Mesenchymal stem cell (in vitro differentiated cells and primary cell): ENCODE measurements at regions not wholly inside any gene's neighbourhood (a gene's known extent, or its start where the extent isn't known, plus 50 kb on each side); places are given as distances from the start of the nearest gene placed in this dataset.
A peak's percentile ranks its signal among the peaks of the same experiment; 100 is the strongest.

Experiments
- DNase-seq: peaks from one replicate; pipeline ENCODE4 v3.0.0-alpha.2; 2013
- H2AFZ ChIP-seq: one replicate; pipeline ENCODE4 v1.6.1; 2013; ENCODE audit warnings: low read depth, mild to moderate bottlenecking, control low read depth, inconsistent platforms, low read length, moderate library complexity
- H2AK5ac ChIP-seq: 2 replicates; pipeline ENCODE4 v1.6.1; 2013; ENCODE audit warnings: low read length, moderate library complexity, mild to moderate bottlenecking, inconsistent platforms; ENCODE audit not compliant: severe bottlenecking
- H2BK120ac ChIP-seq: one replicate; pipeline ENCODE4 v1.6.1; 2013; ENCODE audit warnings: low read depth, mild to moderate bottlenecking, inconsistent platforms, low read length, moderate library complexity
- H2BK12ac ChIP-seq, 2 experiments: one replicate each; pipeline ENCODE4 v1.6.1; 2013; ENCODE audit warnings: inconsistent platforms in 2 of 2, low read length in 2 of 2, mild to moderate bottlenecking in 2 of 2, moderate library complexity in 2 of 2, control low read depth in 1 of 2
- H2BK15ac ChIP-seq: one replicate; pipeline ENCODE4 v1.6.1; 2013; ENCODE audit warnings: mild to moderate bottlenecking, low read depth, inconsistent platforms; ENCODE audit not compliant: poor library complexity, severe bottlenecking
- H2BK5ac ChIP-seq: 2 replicates; pipeline ENCODE4 v1.6.1; 2013; ENCODE audit warnings: low read depth, mild to moderate bottlenecking, low read length, control low read depth, inconsistent platforms; ENCODE audit not compliant: poor library complexity, severe bottlenecking
- H3K14ac ChIP-seq, 2 experiments: one replicate each; pipeline ENCODE4 v1.6.1; 2013; ENCODE audit warnings: inconsistent platforms in 2 of 2, low read length in 2 of 2, control low read depth in 1 of 2, mild to moderate bottlenecking in 1 of 2, moderate library complexity in 1 of 2
- H3K18ac ChIP-seq, 2 experiments: one replicate each; pipeline ENCODE4 v1.6.1; 2013; ENCODE audit warnings: inconsistent platforms in 2 of 2, low read length in 2 of 2, control low read depth in 1 of 2, low read depth in 1 of 2, mild to moderate bottlenecking in 1 of 2
- H3K23ac ChIP-seq, 2 experiments: one replicate each; pipeline ENCODE4 v1.6.1; 2013; ENCODE audit warnings: inconsistent platforms in 2 of 2, low read length in 2 of 2, mild to moderate bottlenecking in 2 of 2, moderate library complexity in 2 of 2, control low read depth in 1 of 2
- H3K27ac ChIP-seq: 2 replicates; pipeline ENCODE4 v1.5.1; 2013; ENCODE audit warnings: mild to moderate bottlenecking, moderate library complexity, low read length, control low read depth, inconsistent platforms; ENCODE audit not compliant: poor library complexity, severe bottlenecking
- H3K27me3 ChIP-seq, 2 experiments: 2 replicates each; pipeline versions ENCODE4 v1.6.1 to v1.7.0; 2013; ENCODE audit warnings: low read length in 2 of 2, mild to moderate bottlenecking in 2 of 2, moderate library complexity in 2 of 2, control low read depth in 1 of 2, inconsistent platforms in 1 of 2; ENCODE audit not compliant: control insufficient read depth in 1 of 2, insufficient read depth in 1 of 2
- H3K36me3 ChIP-seq, 2 experiments: 2 replicates each; pipeline versions ENCODE4 v1.6.1 to v1.7.0; 2013; ENCODE audit warnings: low read length in 2 of 2, control low read depth in 1 of 2, inconsistent platforms in 1 of 2, low read depth in 1 of 2, mild to moderate bottlenecking in 1 of 2; ENCODE audit not compliant: insufficient read depth in 2 of 2, control insufficient read depth in 1 of 2
- H3K4ac ChIP-seq, 2 experiments: one replicate each; pipeline ENCODE4 v1.6.1; 2013; ENCODE audit warnings: inconsistent platforms in 2 of 2, low read length in 2 of 2, mild to moderate bottlenecking in 2 of 2, moderate library complexity in 2 of 2, control low read depth in 1 of 2, low read depth in 1 of 2
- H3K4me1 ChIP-seq: 2 replicates; pipeline ENCODE4 v1.6.1; 2013; ENCODE audit warnings: low read depth, low read length, control low read depth; ENCODE audit not compliant: control insufficient read depth, insufficient read depth
- H3K4me2 ChIP-seq: 2 replicates; pipeline ENCODE4 v1.6.1; 2013; ENCODE audit warnings: low read length, mild to moderate bottlenecking, inconsistent platforms; ENCODE audit not compliant: poor library complexity, severe bottlenecking
- H3K4me3 ChIP-seq, 2 experiments: 2 replicates each; pipeline versions ENCODE4 v1.5.1 to v1.7.0; 2013; ENCODE audit warnings: low read length in 2 of 2, mild to moderate bottlenecking in 2 of 2, control low read depth in 1 of 2, low read depth in 1 of 2; ENCODE audit not compliant: insufficient read depth in 1 of 2
- H3K79me1 ChIP-seq: replicated peaks from 2 replicates; pipeline ENCODE4 v1.6.1; 2013; ENCODE audit warnings: mild to moderate bottlenecking, control low read depth, low read length, inconsistent platforms; ENCODE audit not compliant: poor library complexity, severe bottlenecking
- H3K9ac ChIP-seq: 2 replicates; pipeline ENCODE4 v1.7.0; 2013; ENCODE audit warnings: mild to moderate bottlenecking, low read length, moderate library complexity
- H3K9me3 ChIP-seq: 2 replicates; pipeline ENCODE4 v1.7.0; 2013; ENCODE audit warnings: mild to moderate bottlenecking, low read length; ENCODE audit not compliant: control insufficient read depth
- H4K8ac ChIP-seq: one replicate; pipeline ENCODE4 v1.6.1; 2013; ENCODE audit warnings: inconsistent platforms, mild to moderate bottlenecking, low read length, moderate library complexity
- H4K91ac ChIP-seq: one replicate; pipeline ENCODE4 v1.6.1; 2013; ENCODE audit warnings: mild to moderate bottlenecking, low read length, inconsistent platforms
- WGBS: methylation state at CpG from one replicate; pipeline ENCODE4 v1.1.7; 2013; ENCODE audit warnings: mixed read lengths; 5-methylcytosine and 5-hydroxymethylcytosine counted together

DNA sequence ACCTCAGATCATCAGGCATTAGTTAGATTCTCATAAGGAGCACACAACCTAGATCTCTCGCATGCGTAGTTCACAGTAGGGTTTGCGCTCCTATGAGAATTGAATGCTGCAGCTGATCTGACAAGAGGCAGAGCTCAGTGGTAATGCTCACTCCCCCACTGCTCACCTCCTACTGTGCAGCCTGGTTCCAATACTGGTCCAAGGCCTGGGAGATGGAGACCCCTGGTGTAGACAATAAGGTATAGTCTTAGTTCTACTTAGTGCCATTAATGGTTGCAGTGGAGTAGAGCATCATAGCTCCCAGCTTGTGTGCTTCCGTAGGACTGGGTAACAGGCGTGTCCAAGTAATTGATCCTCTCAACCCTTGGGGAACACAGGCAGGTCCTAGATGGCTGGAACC lies 70.4 kb upstream of the ANKRD55 start:
- Histone ChIP-seq H2BK120ac (no peak overlapping the region), H3K23ac (no peak overlapping the region), H4K91ac (peak overlapping the region; percentile 64), H3K79me1 (no peaks in the 10 kb centered on the region), H3K14ac (no peak overlapping the region), H2BK15ac (no peak overlapping the region), H3K36me3 (no peaks in the 10 kb centered on the region), H3K4me1 (no peaks in the 10 kb centered on the region), H3K4me3 (no peak overlapping the region), H4K8ac (no peak overlapping the region), H3K9me3 (peaks cover 10% of the 10 kb centered on the region), H3K27ac (no peak overlapping the region), H3K4me2 (no peak overlapping the region), H3K9ac (no peak overlapping the region), H3K4ac (peak overlapping the region in 1 of 2 experiments; percentile 4), H2BK5ac (no peak overlapping the region), H2BK12ac (peak overlapping the region; percentile 49 to 97), H3K27me3 (no peaks in the 10 kb centered on the region), H2AFZ (no peak overlapping the region), H3K18ac (no peak overlapping the region), H2AK5ac (no peak overlapping the region)
- no peak for DNase-seq
- 99% methylated on average over 5 of the region's 5 CpGs for WGBS

DNA sequence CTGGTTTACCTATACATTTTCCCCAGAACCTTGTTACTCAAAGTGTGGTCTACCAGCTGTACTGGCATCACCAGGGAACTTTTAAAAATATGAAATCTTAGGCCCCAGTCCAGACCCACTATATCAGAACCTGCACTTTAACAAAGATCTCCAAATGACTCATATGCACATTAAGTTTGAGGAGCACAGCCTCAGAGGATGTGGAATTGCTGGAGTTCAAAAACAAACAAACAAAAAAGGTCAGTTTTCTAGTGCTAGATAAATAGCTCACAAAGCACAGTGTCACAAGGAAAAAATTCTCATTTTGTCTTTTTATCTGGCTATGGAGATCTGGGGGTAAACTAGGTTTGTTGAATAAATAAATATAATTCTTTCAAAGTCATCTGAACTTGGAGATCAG lies 68.9 kb upstream of the ANKRD55 start:
- H3K36me3 ChIP-seq, result no peaks in the 10 kb centered on the region
- no peak overlapping the region for H2BK120ac ChIP-seq

DNA sequence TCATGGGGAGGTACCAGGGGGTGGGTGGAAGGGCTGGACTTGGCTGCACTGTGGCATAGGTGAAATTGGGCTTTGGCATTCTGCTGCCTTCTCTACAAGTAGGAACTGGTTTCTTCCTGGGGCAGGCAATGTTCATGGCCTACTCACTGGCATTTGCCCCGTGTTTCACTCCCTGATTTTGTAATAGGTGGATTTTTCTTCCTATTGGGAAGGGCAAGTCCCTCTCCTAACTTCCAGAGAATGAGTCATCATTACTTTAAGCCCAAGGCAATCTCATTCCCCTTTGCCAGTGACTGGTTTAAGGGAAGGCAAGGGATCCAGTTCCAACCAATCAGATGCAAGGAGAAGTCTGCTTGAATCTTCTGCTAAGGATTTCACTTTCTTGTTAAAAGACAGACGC lies 67.9 kb upstream of the ANKRD55 start:
- no peak overlapping the region for H3K14ac ChIP-seq
- no peak overlapping the region for H3K4ac ChIP-seq
- H4K91ac ChIP-seq, result no peak overlapping the region
- H3K4me1 ChIP-seq, result no peaks in the 10 kb centered on the region
- H3K9me3 ChIP-seq, result no peaks in the 10 kb centered on the region
- H2AK5ac ChIP-seq, result no peak overlapping the region
- H2BK120ac ChIP-seq, result peak overlapping the region; percentile 29
- H2BK12ac ChIP-seq, result peak overlapping the region in 1 of 2 experiments; percentile 7
- no peak overlapping the region for H4K8ac ChIP-seq
- no peaks in the 10 kb centered on the region for H3K36me3 ChIP-seq
- H3K23ac ChIP-seq, result no peak overlapping the region
- WGBS, result 100% methylated on average over 1 of the region's 2 CpGs
- no peak overlapping the region for H2BK15ac ChIP-seq
- H2BK5ac ChIP-seq, result no peak overlapping the region
- no peak overlapping the region for H3K4me3 ChIP-seq
- no peaks in the 10 kb centered on the region for H3K27me3 ChIP-seq
- H3K4me2 ChIP-seq, result no peak overlapping the region
- H3K9ac ChIP-seq, result no peak overlapping the region
- H2AFZ ChIP-seq, result no peak overlapping the region
- peak; percentile 33 for DNase-seq
- no peak overlapping the region for H3K18ac ChIP-seq
- no peak overlapping the region for H3K27ac ChIP-seq
- H3K79me1 ChIP-seq, result no peaks in the 10 kb centered on the region

More for the DNA sequence above, 68.9 kb upstream of the ANKRD55 start:
- no peak overlapping the region for H3K4ac ChIP-seq
- peak; percentile 53 for DNase-seq
- H3K4me2 ChIP-seq, result no peak overlapping the region
- no peak overlapping the region for H3K18ac ChIP-seq
- no peak overlapping the region for H2BK12ac ChIP-seq
- no peak overlapping the region for H2BK5ac ChIP-seq
- no peak overlapping the region for H3K14ac ChIP-seq
- H2AFZ ChIP-seq, result no peak overlapping the region
- no peaks in the 10 kb centered on the region for H3K27me3 ChIP-seq
- no peaks in the 10 kb centered on the region for H3K79me1 ChIP-seq
- no peak overlapping the region for H3K9ac ChIP-seq
- H3K27ac ChIP-seq, result no peak overlapping the region
- H3K9me3 ChIP-seq, result peaks cover 9% of the 10 kb centered on the region
- no peak overlapping the region for H3K4me3 ChIP-seq
- H3K23ac ChIP-seq, result no peak overlapping the region
- H3K4me1 ChIP-seq, result no peaks in the 10 kb centered on the region
- H2AK5ac ChIP-seq, result no peak overlapping the region
- H4K8ac ChIP-seq, result no peak overlapping the region
- no peak overlapping the region for H4K91ac ChIP-seq
- no peak overlapping the region for H2BK15ac ChIP-seq

DNA sequence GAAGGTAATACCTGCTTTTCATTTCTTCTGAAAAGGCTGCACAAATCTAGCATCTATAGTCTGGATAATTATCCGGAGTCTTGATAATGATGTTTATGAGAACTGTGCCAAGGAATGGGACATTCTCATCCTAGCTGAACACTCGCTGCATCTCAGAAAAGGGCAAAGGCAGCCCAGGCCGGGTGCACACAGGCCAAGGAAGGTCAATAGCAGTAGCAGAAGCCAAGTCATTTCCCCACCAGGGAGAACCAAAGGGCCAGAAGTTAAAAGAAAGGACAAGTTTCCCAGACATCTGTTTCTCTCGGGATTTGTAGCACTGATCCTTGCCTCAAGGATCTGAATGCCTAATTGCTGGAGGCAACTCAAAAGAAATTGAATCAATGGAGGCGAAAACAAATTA lies 66.1 kb upstream of the ANKRD55 start:
- H2BK120ac ChIP-seq, result no peak overlapping the region
- no peak overlapping the region for H3K4me2 ChIP-seq
- 90% methylated on average over 5 of the region's 5 CpGs for WGBS
- H3K4me3 ChIP-seq, result no peak overlapping the region
- DNase-seq, result no peak
- no peak overlapping the region for H4K91ac ChIP-seq
- H3K18ac ChIP-seq, result no peak overlapping the region
- no peaks in the 10 kb centered on the region for H3K4me1 ChIP-seq
- H2AK5ac ChIP-seq, result no peak overlapping the region
- no peaks in the 10 kb centered on the region for H3K79me1 ChIP-seq
- H4K8ac ChIP-seq, result no peak overlapping the region
- H2AFZ ChIP-seq, result no peak overlapping the region
- no peak overlapping the region for H2BK15ac ChIP-seq
- no peak overlapping the region for H3K4ac ChIP-seq
- H3K9ac ChIP-seq, result no peak overlapping the region
- no peaks in the 10 kb centered on the region for H3K36me3 ChIP-seq
- H3K27ac ChIP-seq, result no peak overlapping the region
- H3K23ac ChIP-seq, result no peak overlapping the region
- no peaks in the 10 kb centered on the region for H3K9me3 ChIP-seq
- H2BK12ac ChIP-seq, result no peak overlapping the region
- H3K27me3 ChIP-seq, result no peaks in the 10 kb centered on the region
- H3K14ac ChIP-seq, result no peak overlapping the region
- H2BK5ac ChIP-seq, result no peak overlapping the region
